GM21737 (cell line): ENCODE measurements at regions not wholly inside any gene's neighbourhood (a gene's known extent, or its start where the extent isn't known, plus 50 kb on each side); places are given as distances from the start of the nearest gene placed in this dataset.

Experiments used
- ATAC-seq: cut with Tn5 transposase; IDR thresholded peaks from one replicate; pipeline ENCODE4 v1.9.1; 2021; ENCODE audit warnings: mild to moderate bottlenecking, moderate library complexity; ENCODE audit not compliant: unreplicated experiment

DNA sequence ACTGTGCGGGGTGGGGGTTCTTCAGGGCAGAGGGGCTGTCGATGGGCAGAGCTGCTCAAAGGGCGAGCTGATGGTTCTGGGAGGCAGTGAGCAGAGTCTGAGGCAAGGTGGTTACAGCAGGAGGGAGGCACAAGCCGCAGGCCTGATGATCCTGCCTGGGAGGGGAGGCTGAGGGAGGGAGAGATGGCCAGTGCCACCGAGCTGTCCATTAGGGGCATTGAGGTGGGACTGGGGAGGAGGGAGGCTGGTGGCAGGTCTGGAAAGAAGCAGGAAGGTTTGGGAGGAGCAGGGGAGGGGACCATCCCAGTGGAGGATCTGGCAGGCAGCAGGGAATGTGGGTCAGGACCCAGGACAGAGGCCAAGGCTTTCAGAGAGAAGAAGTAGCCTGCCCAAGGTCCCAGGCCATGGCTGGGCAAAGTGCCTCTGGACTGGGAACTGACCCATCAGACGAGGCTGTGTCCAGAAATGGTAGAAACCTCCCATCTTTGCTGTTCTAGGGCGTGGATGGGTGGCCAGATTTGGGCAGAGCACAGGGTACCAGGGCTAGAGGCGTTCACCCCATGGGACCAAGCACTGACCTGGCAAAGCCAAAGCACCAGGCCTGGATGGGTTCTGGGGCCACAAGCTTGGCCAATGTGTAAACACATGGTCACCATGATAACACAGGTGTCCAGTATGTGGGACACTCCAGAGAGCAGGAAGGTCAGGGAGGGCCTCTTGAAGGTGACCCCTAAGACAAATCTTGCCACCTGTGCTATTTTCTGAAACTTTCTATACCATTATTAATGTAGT, 55.5 kb downstream of the INHBB start:
- no peak for ATAC-seq

DNA sequence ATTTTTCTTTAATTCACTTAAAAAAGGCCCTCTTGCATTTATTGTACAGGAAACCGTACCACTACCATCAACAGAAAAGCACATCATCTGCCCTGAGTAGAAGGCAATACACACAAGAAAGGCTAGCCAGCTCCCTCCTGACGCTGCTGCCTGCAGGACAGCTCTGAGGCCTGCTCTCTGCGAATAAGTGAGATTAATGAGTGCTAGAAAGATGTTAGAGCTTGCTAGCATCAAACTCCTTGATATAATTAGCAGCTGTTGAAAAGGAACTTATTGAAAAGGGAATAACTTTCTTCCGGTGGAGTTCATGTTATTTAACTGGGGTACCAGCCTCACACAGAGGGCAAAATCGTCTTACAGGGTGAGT, 56.1 kb downstream of the INHBB start:
- no peak for ATAC-seq

DNA sequence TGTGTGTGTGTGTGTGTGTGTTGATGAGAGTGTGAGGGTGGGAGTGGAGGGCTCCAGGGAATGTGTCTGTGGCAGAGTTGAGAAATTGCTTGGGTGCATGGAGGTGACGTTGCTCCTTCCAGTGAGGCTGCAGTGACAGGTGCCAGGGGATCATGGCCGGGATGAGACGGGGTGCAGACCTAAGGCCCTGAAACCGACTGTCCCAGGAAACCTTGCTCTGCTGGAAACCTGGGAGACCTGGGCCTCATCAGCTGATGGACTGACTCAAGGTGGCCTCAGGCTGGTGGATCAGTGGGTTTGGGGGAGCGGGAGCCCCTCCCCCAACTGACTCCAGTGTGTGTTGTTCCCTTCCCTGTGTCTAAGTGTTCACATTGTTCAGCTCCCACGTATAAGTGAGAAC, 56.6 kb downstream of the INHBB start:
- no peak for ATAC-seq

DNA sequence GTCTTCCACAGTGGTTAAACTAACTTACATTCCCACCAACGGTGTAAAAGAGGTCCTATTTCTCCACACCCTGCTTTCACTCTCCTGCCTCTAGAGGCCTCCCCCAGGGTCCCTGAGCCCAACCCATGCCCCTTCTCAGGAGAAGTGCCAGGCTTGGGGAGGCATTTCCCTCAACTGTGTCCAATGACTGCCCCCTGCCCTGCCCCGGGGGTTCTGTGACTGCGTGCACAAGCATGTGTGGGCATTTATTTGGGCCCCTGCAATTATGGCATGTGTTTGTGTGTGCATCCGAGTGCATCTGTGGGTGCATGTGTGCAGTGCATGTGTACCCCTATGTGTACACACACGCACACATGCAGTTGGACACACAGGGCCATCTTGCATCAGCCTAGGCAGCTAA, 57.3 kb downstream of the INHBB start:
- ATAC-seq, result no peak

DNA sequence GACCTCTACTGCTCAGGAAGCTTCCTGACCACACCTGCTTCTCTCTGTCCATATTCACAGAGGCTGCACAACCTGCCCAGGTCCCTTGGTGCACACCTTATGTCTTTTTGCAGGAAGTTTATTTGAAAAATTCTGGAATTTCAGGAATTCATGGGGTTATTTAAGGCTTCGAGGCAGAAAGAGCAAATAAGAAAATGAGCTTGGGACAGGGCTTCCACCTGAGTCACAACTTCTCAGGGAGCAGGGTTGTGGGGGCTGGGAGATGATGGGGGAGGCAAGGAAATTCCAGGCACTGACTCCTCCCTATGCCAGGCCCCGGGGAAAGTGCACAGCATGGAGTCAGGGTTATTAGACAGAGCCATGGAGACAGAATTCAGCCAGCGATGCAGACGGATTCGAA, 57.7 kb downstream of the INHBB start:
- ATAC-seq, result no peak

DNA sequence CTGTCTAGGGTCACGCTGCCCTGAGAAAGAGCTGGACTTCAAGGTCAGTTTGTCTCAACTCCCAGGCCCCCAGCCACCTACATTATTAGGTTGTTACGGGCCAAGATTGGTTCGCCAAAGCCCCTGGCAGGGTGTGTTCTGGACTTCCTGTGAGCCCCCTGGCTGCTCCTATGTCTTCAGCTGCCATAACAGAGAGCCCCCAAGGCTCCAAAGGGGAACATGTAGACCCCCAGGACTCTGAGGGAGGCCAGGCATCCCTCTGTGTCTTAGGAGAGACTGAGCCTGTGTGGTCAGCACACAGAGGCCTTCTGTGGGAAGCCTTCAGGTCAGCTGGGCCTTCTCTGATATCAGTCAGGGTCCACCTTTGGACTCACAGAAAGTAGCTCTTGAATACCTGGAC, 58.3 kb downstream of the INHBB start:
- no peak for ATAC-seq

DNA sequence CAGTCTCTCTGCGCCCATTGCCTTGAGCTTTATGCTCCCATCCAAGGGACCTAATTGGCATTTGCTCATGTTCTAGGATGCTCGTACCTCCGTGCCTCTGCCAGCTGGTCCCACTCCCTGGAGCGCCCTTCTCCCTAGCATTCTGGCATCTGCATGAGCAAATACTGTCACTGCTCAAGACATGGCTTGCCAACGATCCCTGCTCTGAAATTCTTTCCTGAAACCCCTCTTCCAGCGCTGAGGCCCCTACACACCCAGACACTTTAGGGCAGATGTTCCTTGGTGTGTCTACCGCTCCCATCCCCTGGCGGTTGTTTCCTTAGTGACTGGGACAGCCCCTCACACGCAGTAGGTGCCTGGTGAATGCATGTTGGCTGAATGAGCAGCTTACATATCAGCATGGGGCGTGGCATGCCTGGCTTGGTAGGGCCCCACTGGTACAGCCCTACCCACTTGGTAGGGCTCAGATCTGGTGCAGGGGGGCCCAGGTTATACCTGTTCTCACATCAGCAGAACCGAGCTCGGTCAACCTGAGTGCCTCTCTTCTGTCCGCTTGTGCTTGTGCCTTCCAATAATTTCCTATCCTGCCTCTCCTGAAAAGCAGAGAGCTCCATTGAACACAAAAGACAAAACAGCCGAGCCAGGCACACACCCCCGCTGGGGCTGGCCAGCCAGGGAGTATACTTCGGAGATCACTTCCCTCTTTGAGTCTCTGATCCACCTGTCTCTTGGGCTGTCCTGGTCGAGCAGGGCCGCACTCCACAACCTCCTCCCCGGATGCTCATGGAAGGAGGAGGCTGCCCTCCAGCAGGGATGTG, 59.2 kb downstream of the INHBB start:
- no peak for ATAC-seq

DNA sequence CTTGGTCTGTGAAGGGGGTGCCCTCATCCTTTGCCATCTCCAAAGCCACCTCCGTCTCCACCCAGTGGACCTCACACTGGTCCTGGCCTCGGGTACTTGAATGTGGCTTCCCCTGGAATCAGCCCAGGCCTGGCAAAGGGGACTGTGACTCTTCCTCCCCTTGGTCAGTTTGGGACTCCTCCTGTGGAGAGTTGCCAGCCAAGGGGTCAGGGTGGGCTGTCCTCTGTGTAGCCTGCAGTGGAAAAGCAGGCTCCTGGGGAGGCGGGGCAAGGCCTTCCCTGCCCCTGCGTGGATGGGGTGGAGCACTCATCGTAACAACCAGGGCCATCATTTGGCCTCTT, 59.8 kb downstream of the INHBB start:
- ATAC-seq, result no peak

DNA sequence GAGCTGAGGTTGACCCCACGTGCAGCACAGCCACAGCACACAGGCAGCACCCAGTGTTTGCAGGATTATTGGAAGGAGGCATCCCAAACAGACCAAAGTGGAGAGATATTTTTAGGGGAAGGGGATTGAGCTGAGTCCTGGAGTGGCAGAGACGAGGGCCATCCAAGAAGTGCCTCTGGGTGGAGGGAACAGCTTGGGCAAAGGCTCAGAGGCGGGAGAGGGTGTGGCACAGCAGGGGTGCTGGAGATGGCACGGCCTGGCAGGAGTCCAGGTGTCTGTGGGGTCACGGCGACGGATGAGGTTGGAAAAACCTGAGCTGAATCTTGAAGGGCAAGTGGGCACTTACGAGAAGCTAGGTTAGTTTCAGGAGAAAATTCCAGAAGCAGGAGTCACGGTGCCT, 60.6 kb downstream of the INHBB start:
- no peak for ATAC-seq

DNA sequence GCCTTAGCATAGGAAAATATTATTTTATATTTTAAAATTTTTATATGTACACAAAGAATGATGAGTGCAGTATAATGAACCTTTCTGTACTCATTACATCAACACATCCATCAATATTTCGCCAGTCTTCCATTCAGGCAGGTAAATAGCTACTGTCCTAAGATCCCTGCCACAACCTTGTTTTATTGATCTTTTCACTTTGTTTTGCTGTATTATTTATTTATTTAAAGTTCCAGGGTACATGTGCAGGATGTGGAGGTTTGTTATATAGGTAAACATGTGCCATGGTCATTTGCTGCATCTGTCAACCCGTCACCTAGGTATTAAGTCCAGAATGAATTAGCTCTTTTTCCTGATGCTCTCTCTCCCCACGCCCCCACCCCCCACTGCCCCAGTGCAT, 64.6 kb downstream of the INHBB start:
- no peak for ATAC-seq

DNA sequence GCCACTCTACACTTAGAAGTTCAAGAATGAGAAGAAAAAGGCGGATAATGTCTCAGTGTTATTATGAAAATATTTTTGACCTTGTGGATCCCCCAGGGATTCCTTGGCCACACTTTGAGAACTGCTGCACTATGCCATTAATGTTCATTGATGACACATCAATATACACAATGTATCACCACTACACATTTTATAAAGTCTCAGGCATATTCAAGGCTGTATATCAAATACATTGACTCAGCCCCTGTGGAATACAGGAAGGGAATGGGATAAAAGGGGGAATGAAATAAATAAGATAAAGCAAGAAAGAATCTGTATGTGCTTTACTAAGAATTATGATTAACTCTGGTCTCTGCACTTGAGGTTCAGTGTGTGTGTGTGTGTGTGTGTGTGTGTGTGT, 69.1 kb downstream of the INHBB start:
- no peak for ATAC-seq

DNA sequence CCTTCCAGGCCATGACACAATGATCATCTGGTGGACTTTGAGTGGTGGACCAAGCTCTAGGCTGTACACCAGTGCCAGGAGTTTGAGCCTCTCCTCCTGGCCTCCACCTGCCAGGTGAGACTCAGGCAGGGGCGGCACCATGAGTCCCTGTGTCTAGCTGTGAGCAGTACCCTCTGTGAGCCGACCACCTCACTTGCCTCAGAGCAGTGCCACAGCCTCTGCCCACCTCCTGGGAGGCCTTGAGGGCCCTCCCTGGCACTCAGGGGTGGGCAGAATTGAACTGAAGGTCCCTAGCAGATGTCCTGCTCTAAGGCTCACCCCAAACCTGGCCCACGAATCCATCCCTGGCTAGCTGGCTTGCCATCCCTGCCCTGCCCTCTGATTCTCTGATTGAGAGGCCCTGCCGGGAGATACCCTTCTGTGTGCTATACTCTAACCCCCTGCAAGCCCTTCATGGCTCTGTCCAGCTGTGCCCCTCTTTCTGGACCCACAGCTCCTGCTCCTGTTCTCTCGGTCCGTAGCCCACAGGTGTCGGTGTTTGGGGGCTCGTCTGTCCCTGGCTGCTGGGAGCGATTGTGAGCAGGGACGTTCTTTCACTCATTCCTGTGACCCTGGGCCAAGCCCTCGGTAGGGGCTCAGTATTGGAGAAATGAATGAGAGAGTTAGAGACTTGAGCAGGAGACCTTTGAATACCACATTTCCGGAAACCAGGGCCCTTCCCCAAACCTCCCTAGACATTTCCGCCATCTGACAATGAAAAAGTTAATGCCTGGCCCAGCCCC, 70.0 kb downstream of the INHBB start:
- no peak for ATAC-seq

DNA sequence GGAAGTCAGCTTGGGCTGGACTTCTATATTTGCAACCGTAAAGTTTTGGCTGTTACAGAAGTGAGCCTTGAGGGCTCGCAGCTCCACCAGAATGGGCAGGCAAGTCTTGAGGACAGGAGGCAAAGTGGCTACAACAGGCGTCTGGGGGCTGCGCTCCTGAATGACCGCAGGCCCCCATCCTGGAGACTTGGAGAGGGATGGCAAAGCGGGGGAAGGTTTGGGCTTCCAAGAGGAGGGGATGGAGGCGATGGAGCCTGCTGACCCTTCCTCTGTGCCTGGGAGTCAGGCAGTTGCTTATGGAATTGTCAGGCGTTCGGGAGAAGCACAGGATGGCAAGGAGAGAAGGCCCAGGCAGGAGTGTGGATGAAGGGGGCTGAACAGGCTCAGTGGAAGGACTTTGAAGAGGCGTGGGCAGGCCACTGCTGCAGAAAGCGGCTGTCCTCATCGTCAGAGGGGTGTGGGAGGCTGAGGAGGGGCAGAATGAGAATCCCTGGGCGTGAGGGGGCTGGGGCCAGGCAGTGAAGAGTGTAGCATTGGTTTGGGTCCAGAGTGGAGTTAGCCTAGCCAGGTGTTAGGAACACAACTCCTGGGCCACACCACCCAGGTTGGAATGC, 72.3 kb downstream of the INHBB start:
- ATAC-seq, result no peak

DNA sequence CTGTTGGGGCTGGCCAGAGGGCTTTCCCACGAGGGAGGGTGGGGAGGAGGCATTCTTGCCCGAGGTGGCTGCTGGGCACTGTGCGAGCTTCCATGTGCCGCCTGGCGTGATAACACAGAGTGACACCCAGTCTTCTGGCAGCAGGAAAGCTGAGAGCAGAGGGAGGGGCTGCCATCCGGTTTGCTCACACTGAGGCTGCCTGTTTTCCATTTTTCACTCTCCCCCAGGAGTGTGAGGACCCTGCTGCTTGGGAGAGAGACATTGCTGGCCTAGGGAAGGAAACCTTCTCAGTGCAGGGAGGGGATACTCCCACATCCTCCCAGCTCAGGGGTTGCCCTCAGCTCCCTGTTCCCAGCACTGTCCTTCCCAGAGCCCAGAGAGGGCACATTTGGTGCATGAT, 73.1 kb downstream of the INHBB start:
- ATAC-seq, result no peak

DNA sequence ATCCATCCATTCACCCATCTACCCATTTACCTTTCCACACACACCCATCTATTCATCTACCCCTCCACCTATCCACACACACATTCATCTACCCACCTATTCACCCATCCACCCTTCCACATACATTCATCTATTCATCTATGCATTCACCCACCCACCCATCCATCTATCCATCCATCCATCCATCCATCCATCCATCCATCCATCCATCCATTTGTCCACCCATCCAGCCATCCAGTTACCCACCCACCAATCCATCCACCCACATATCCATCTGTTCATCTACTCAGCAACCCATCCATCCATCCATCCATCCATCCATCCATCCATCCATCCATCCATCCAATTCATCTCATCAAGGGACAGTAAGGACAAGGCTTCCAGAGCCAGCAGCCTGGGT, 74.0 kb downstream of the INHBB start:
- no peak for ATAC-seq

DNA sequence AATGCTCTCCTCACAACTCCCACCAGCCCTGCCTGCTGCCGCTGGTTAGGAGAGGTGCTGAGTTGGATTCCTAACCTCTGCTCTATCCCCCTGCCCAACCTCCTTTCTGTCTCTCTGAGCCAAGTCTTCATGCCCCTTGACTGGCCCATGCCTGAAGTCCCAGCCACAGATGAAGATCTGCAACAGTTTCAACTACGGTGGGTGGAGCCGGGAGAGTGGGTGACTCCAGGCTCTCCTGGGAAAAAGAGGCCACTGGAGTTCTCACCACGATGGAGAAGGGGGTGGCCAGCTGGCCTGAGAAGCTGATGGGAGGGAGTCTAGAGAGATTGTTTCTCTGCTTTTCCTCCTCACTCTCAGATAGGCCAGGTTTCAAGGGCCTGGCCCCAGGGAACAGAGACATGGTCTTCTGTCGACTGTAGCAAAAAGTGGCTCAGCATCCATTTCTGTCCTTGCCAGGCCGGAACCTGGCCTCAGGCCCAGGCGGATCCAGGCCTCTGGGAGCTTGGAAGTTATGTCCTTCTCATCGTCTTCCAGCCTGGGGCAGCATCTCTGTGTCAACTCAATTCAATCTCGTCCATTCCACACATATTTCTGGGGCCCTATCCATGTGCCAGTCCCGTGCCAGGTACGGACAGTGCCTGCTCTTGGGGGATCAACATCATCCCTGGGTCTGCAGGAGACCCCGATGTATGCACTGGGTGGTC, 75.3 kb downstream of the INHBB start:
- no peak for ATAC-seq

DNA sequence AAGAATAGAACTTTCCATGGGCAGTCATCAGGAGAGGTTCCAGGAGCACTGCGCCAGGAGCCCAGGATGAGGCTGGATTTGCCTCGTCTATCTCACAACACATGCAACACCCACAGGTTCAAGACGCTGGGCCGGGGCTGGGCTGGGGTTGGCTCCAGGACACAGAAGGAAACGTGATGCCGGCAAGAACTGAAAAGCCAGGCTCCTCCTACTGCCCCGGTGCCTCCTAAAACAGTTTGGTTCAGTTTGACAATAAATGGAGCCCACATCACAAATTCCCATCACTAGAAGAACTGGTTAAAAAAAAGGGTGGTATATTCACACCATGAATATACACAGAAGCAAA, 75.9 kb downstream of the INHBB start:
- ATAC-seq, result no peak

DNA sequence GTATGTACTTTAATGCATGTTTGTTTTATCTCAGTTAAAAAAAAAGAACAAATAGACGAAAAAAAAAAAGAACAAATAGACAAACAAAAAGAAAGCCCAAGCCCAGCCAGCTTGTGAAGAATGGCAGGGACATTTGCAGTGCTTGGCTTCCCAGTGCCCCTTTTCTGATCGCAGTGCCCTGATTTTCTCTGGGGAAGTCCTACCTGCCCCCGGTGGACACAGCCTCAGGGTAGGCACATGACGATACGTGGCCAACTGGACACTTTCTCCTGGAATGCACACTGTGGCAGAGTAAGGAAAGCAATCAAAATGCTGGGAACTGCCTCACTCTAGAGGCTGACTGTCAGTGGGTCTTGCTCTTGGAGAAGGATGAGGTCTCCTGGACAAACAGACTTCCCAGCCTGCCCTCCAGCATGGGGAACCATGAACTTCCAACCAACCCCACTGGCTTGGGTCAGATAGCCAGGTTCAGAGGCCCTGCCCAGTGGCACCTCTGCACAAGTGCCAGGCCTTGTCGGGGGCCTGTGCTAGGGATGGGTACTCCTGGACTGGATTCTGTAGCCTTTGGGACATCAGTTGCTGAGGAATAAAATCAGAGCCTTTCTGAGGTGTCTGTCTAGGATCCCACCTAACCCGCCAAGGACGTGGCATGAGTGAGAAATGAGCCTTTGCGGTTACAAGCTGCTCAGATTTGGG, 76.7 kb downstream of the INHBB start:
- ATAC-seq, result no peak

DNA sequence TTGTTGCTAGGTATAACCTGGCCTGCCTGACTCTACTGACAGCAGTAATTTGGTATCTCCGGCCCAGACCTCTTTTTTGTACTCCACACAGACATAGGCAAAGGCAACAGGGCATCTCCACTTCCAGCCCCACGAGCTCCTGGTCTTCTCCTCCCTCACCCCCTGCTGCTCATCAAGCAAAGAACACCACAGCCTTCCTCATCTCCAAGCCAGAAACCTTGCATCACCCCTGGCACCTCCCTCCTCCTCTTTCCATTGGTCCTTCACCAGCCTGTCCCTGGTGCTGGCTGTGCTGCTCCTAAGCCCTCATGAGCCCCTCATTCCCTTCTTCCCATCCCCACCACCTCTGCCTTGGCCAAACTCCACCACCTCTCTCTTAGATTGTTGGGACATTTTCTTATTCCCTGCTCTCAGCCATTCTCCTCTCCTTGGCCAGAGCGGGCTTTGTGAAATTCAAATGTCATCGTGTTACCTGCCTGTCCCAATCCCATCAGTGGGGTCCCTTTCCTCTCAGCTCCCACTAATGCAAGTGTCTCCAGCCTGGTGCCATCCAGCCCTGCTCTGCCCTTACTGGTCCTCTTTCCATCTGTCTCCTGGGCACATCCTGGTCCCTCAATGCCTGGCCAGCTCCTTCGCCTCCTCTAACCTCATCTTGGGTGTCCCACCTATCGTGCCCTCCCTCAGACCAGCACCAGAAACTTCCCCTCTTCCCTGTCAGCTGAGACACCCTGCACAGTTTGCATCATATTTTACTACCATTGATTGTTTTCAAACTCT, 77.4 kb downstream of the INHBB start:
- ATAC-seq, result no peak
